H1 (cell line): ENCODE measurements at regions not wholly inside any gene's neighbourhood (a gene's known extent, or its start where the extent isn't known, plus 50 kb on each side); places are given as distances from the start of the nearest gene placed in this dataset.

ENCODE experiments used
- CTCF ChIA-PET: fragments of 300-600 bp; sonication (Branson Sonifier 250); formaldehyde crosslinking; loops from one replicate; lab custom pipeline; 2021; ENCODE audit not compliant: partially characterized antibody; lab: Charles Lee
- POLR2A ChIA-PET: fragments of 300-600 bp; sonication (Branson Sonifier 250); formaldehyde crosslinking; loops from one replicate; lab custom pipeline; 2021; ENCODE audit warnings: inconsistent platforms; ENCODE audit not compliant: partially characterized antibody; lab: Charles Lee
- DNase-seq, 2 experiments: peaks; one replicate each; pipeline versions ENCODE4 v3.0.0 to v3.0.0-alpha.2; 2010 to 2022; ENCODE audit warnings: low spot score in 2 of 2, low read depth in 1 of 2, mixed read lengths in 1 of 2
- FAIRE-seq: peaks from 2 replicates; lab custom pipeline; 2011; peaks lifted over from hg19 to GRCh38; lab: Jason Lieb, UNC
- H2AFZ ChIP-seq: 2 replicates; pipeline ENCODE4 v1.8.1; 2012; ENCODE audit warnings: low read length, inconsistent platforms
- H2AK5ac ChIP-seq: 2 replicates; pipeline ENCODE4 v1.6.1; 2013; ENCODE audit warnings: low read depth, low read length
- H2BK120ac ChIP-seq: replicated peaks from 2 replicates; pipeline ENCODE3; 2013; ENCODE audit warnings: low read depth, low read length, inconsistent platforms
- H2BK12ac ChIP-seq: 2 replicates; pipeline ENCODE4 v1.6.1; 2013; ENCODE audit warnings: low read depth, low read length
- H2BK15ac ChIP-seq: 2 replicates; pipeline ENCODE4 v1.6.1; 2013; ENCODE audit warnings: low read length
- H2BK20ac ChIP-seq: 2 replicates; pipeline ENCODE4 v1.6.1; 2013; ENCODE audit warnings: low read length
- H2BK5ac ChIP-seq: 2 replicates; pipeline ENCODE4 v1.6.1; 2013; ENCODE audit warnings: low read depth, low read length
- H3K14ac ChIP-seq: 2 replicates; pipeline ENCODE4 v1.6.1; 2013; ENCODE audit warnings: inconsistent platforms; ENCODE audit not compliant: insufficient read length
- H3K18ac ChIP-seq: 2 replicates; pipeline ENCODE4 v1.6.1; 2013; ENCODE audit warnings: low read length; ENCODE audit errors: extremely low read depth
- H3K23ac ChIP-seq: 2 replicates; pipeline ENCODE4 v1.6.1; 2013; ENCODE audit warnings: inconsistent platforms; ENCODE audit not compliant: insufficient read length
- H3K23me2 ChIP-seq: 2 replicates; pipeline ENCODE4 v1.6.1; 2013; ENCODE audit warnings: low read depth, low read length
- H3K27ac ChIP-seq: 2 replicates; pipeline ENCODE4 v1.6.1; 2011; ENCODE audit warnings: low read depth, low read length, inconsistent platforms
- H3K27me3 ChIP-seq, 4 experiments: replicated peaks in 1 of 4; 1 replicate in 1 of 4; 2 replicates in 3 of 4; pipeline versions ENCODE4 v1.6.1 to v1.8.1; 2011 to 2013; ENCODE audit warnings: low read length in 3 of 4, mild to moderate bottlenecking in 3 of 4, inconsistent platforms in 2 of 4, mixed read lengths in 2 of 4, moderate library complexity in 1 of 4; ENCODE audit not compliant: control insufficient read depth in 3 of 4, insufficient read depth in 3 of 4; ENCODE audit errors: extremely low read depth in 1 of 4
- H3K36me3 ChIP-seq, 4 experiments: 2 replicates each; pipeline versions ENCODE4 v1.6.1 to v1.8.1; 2011 to 2013; ENCODE audit warnings: mild to moderate bottlenecking in 4 of 4, low read length in 3 of 4, moderate library complexity in 2 of 4, control low read depth in 1 of 4, inconsistent platforms in 1 of 4; ENCODE audit not compliant: insufficient read depth in 4 of 4, control insufficient read depth in 2 of 4
- H3K4ac ChIP-seq: replicated peaks from 2 replicates; pipeline ENCODE3; 2013; ENCODE audit warnings: low read length, low read depth, mixed read lengths, inconsistent platforms; ENCODE audit not compliant: insufficient read length
- H3K4me1 ChIP-seq, 4 experiments: replicated peaks in 1 of 4; 1 replicate in 1 of 4; 2 replicates in 3 of 4; pipeline versions ENCODE4 v1.6.1 to v1.8.1; 2011 to 2013; ENCODE audit warnings: low read length in 3 of 4, inconsistent platforms in 2 of 4, mixed read lengths in 1 of 4; ENCODE audit not compliant: insufficient read depth in 4 of 4, control insufficient read depth in 3 of 4
- H3K4me2 ChIP-seq, 2 experiments: 2 replicates each; pipeline versions ENCODE4 v1.6.1 to v1.8.1; 2011 to 2013; ENCODE audit warnings: low read depth in 2 of 2, low read length in 2 of 2, control low read depth in 1 of 2, inconsistent platforms in 1 of 2, mild to moderate bottlenecking in 1 of 2; ENCODE audit not compliant: insufficient read depth in 1 of 2
- H3K4me3 ChIP-seq, 4 experiments: fragments of 200-600, 300-600 bp in 1 of 4; sonication (generic), shearing (Covaris generic), sonication (Bioruptor Twin) in 1 of 4; 2 replicates each; pipeline versions ENCODE4 v1.5.1 to v1.8.1; 2011 to 2016; ENCODE audit warnings: low read length in 4 of 4, low read depth in 3 of 4, control low read depth in 2 of 4, inconsistent platforms in 2 of 4, mild to moderate bottlenecking in 2 of 4, mixed read lengths in 1 of 4, moderate library complexity in 1 of 4; ENCODE audit not compliant: insufficient read depth in 2 of 4; ENCODE audit errors: extremely low read depth in 1 of 4
- H3K56ac ChIP-seq: replicated peaks from 2 replicates; pipeline ENCODE3; 2013; ENCODE audit warnings: low read depth, mild to moderate bottlenecking, mixed read lengths, low read length, inconsistent platforms; ENCODE audit not compliant: insufficient read length
- H3K79me1 ChIP-seq: 2 replicates; pipeline ENCODE4 v1.6.1; 2013; ENCODE audit warnings: low read depth, low read length, control low read depth
- H3K79me2 ChIP-seq, 2 experiments: 2 replicates each; pipeline versions ENCODE4 v1.6.1 to v1.8.1; 2012 to 2013; ENCODE audit warnings: low read length in 2 of 2, mild to moderate bottlenecking in 2 of 2, inconsistent platforms in 1 of 2; ENCODE audit not compliant: insufficient read depth in 2 of 2, control insufficient read depth in 1 of 2
- H3K9ac ChIP-seq, 4 experiments: replicated peaks in 1 of 4; 1 replicate in 1 of 4; 2 replicates in 3 of 4; pipeline versions ENCODE4 v1.6.1 to v1.8.1; 2011 to 2013; ENCODE audit warnings: low read depth in 3 of 4, low read length in 3 of 4, control low read depth in 2 of 4, mild to moderate bottlenecking in 2 of 4, moderate library complexity in 2 of 4, inconsistent platforms in 1 of 4; ENCODE audit errors: extremely low read depth in 1 of 4
- H3K9me3 ChIP-seq, 2 experiments: 2 replicates each; pipeline versions ENCODE4 v1.6.1 to v1.8.1; 2012 to 2013; ENCODE audit warnings: mild to moderate bottlenecking in 2 of 2, moderate library complexity in 2 of 2, control low read depth in 1 of 2, inconsistent platforms in 1 of 2, low read depth in 1 of 2, low read length in 1 of 2, mixed read lengths in 1 of 2; ENCODE audit not compliant: insufficient read depth in 2 of 2
- H4K20me1 ChIP-seq, 2 experiments: replicated peaks in 1 of 2; 2 replicates each; pipeline versions ENCODE3 to v1.8.1; 2011 to 2013; ENCODE audit warnings: inconsistent platforms in 2 of 2, low read length in 2 of 2, mild to moderate bottlenecking in 1 of 2; ENCODE audit not compliant: insufficient read depth in 2 of 2, control insufficient read depth in 1 of 2
- H4K5ac ChIP-seq: 2 replicates; pipeline ENCODE4 v1.6.1; 2013; ENCODE audit warnings: low read length, low read depth, mixed read lengths, inconsistent platforms; ENCODE audit not compliant: insufficient read length
- H4K8ac ChIP-seq: 2 replicates; pipeline ENCODE4 v1.8.0; 2013; ENCODE audit warnings: mild to moderate bottlenecking, moderate library complexity, low read length, inconsistent platforms; ENCODE audit not compliant: insufficient read depth; ENCODE audit errors: extremely low read depth
- H4K91ac ChIP-seq: replicated peaks from 2 replicates; pipeline ENCODE3; 2013; ENCODE audit warnings: low read length, mixed read lengths, inconsistent platforms; ENCODE audit not compliant: insufficient read length
- FOSL1 ChIP-seq: IDR thresholded peaks from 2 replicates; pipeline ENCODE4 v1.6.1; 2011; ENCODE audit warnings: mild to moderate bottlenecking, low read depth, low read length, moderate library complexity; ENCODE audit not compliant: insufficient read depth
- WGBS, 2 experiments: shearing (Covaris generic) in 1 of 2; methylation state at CpG; one replicate each; pipeline versions ENCODE4 v1.1.6 to v1.1.7; 2013 to 2015; ENCODE audit warnings: low lambda C conversion rate in 2 of 2, mixed read lengths in 2 of 2, inconsistent platforms in 1 of 2, low coverage in 1 of 2, missing lambda C conversion rate in 1 of 2; ENCODE audit not compliant: insufficient replicate concordance in 2 of 2, insufficient coverage in 1 of 2, insufficient read length in 1 of 2; ENCODE audit errors: extremely low coverage in 1 of 2, missing lambda C conversion rate in 1 of 2; 5-methylcytosine and 5-hydroxymethylcytosine counted together

GRCh38 chr16:79825002-79825401 lies 224.5 kb upstream of the MAF start:
- H2BK5ac ChIP-seq = no peak overlapping the region
- no peak overlapping the region for H3K4ac ChIP-seq
- H3K56ac ChIP-seq = peak overlapping the region; percentile 32
- CTCF ChIA-PET = no interaction called here
- 100% methylated on average over 1 of the region's 1 CpG; no CpG with 5 or more reads in 1 of the 2 experiments for WGBS, 2 experiments
- H4K8ac ChIP-seq = no peak overlapping the region
- no peak overlapping the region for H3K9ac ChIP-seq
- peaks cover 0 to 3% of the 10 kb centered on the region in 2 experiments for H4K20me1 ChIP-seq
- H3K4me1 ChIP-seq = no peaks in the 10 kb centered on the region
- H2AK5ac ChIP-seq = no peak overlapping the region
- no peak for FAIRE-seq
- TF ChIP-seq FOSL1 = no peak
- POLR2A ChIA-PET = no interaction called here
- no peak overlapping the region for H3K14ac ChIP-seq
- DNase-seq = no peak
- H3K4me2 ChIP-seq = no peak overlapping the region
- H3K18ac ChIP-seq = no peak overlapping the region
- H2BK15ac ChIP-seq = no peak overlapping the region
- H2BK120ac ChIP-seq = no peak overlapping the region
- H2BK12ac ChIP-seq = no peak overlapping the region
- no peak overlapping the region for H2AFZ ChIP-seq
- H3K79me2 ChIP-seq = no peaks in the 10 kb centered on the region
- no peaks in the 10 kb centered on the region for H3K36me3 ChIP-seq
- peaks cover 8% of the 10 kb centered on the region; the same call in 1 of the 2 replicates for H3K23me2 ChIP-seq
- no peak overlapping the region for H3K23ac ChIP-seq
- no peaks in the 10 kb centered on the region for H3K79me1 ChIP-seq
- no peak overlapping the region for H2BK20ac ChIP-seq
- no peak overlapping the region for H3K27ac ChIP-seq
- no peaks in the 10 kb centered on the region for H3K27me3 ChIP-seq
- H4K5ac ChIP-seq = no peak overlapping the region
- no peak overlapping the region for H3K4me3 ChIP-seq
- H3K9me3 ChIP-seq = no peaks in the 10 kb centered on the region
- H4K91ac ChIP-seq = no peak overlapping the region
